HCT116 (cell line): ENCODE measurements at regions not wholly inside any gene's neighbourhood (a gene's known extent, or its start where the extent isn't known, plus 50 kb on each side); places are given as distances from the start of the nearest gene placed in this dataset.

Experiments used
- ATAC-seq: fragments of 200-7000 bp; cut with Tn5 transposase; 2 replicates; pipeline ENCODE4 v1.9.1; 2020; ENCODE audit warnings: mild to moderate bottlenecking, moderate library complexity
- BruUV-seq: library from RNA; stranded (reverse); fragments of 400-500 nt; replicated peaks from 2 replicates; lab custom pipeline; 2021; lab: Mats Ljungman, UMichigan
- CTCF ChIA-PET: fragments of 300-600 bp; sonication (Branson Sonifier 250); formaldehyde crosslinking; loops from one replicate; lab custom pipeline; 2021; ENCODE audit warnings: antibody characterized with exemption; lab: Charles Lee
- POLR2A ChIA-PET: fragments of 300-600, 350-600 bp; sonication (Branson Sonifier 250); formaldehyde crosslinking; loops from one replicate; lab custom pipeline; 2021; ENCODE audit warnings: antibody characterized with exemption; lab: Charles Lee
- RAD21 ChIA-PET, 2 experiments: fragments of 300-600 bp; sonication (Branson Sonifier 250); formaldehyde crosslinking; loops; one replicate each; lab custom pipeline; 2023; ENCODE audit warnings: low total read pairs in 2 of 2; ENCODE audit not compliant: uncharacterized antibody in 2 of 2, unreplicated experiment in 2 of 2, low non-redundant PET in 1 of 2; lab: Charles Lee
- DNase-seq: peaks from one replicate; pipeline ENCODE4 v3.0.0-alpha.2; 2010; ENCODE audit warnings: low read depth, low spot score
- H2AFZ ChIP-seq: fragments of 200-600 bp; shearing (Covaris generic), sonication (generic); 2 replicates; pipeline ENCODE4 v1.6.1; 2017; ENCODE audit warnings: low read depth, mixed run types, mixed read lengths, antibody characterized with exemption, low read length; ENCODE audit not compliant: poor library complexity, severe bottlenecking
- H3K27ac ChIP-seq: 2 replicates; pipeline ENCODE4 v1.5.1; 2012; ENCODE audit warnings: low read depth, low read length
- H3K27me3 ChIP-seq: fragments of 200-600 bp; sonication (generic); 2 replicates; pipeline ENCODE4 v1.6.1; 2016; ENCODE audit warnings: mixed run types, low read length, mixed read lengths; ENCODE audit not compliant: insufficient read depth
- H3K36me3 ChIP-seq, 2 experiments: fragments of 200-500 bp in 1 of 2; fragments of 200-600 bp in 1 of 2; sonication (Bioruptor generic) in 1 of 2; sonication (generic) in 1 of 2; 2 replicates each; pipeline versions ENCODE4 v1.5.1 to v1.6.1; 2014 to 2016; ENCODE audit warnings: low read length in 2 of 2, inconsistent platforms in 1 of 2, mixed read lengths in 1 of 2, mixed run types in 1 of 2; ENCODE audit not compliant: insufficient read depth in 2 of 2, control insufficient read depth in 1 of 2
- H3K4me1 ChIP-seq, 2 experiments: fragments of 200-600 bp in 1 of 2; sonication (generic) in 1 of 2; 2 replicates each; pipeline versions ENCODE4 v1.5.1 to v1.6.1; 2012 to 2017; ENCODE audit warnings: low read length in 2 of 2, inconsistent platforms in 1 of 2, mild to moderate bottlenecking in 1 of 2, mixed read lengths in 1 of 2, mixed run types in 1 of 2, moderate library complexity in 1 of 2; ENCODE audit not compliant: insufficient read depth in 2 of 2, control insufficient read depth in 1 of 2
- H3K4me2 ChIP-seq: fragments of 200-600 bp; sonication (generic); 2 replicates; pipeline ENCODE4 v1.6.1; 2017; ENCODE audit warnings: mixed run types, low read length, mixed read lengths
- H3K4me3 ChIP-seq, 2 experiments: fragments of 200-600 bp in 1 of 2; sonication (generic) in 1 of 2; replicated peaks in 1 of 2; 2 replicates each; pipeline ENCODE4 v1.5.1; 2011 to 2016; ENCODE audit warnings: low read length in 2 of 2, control low read depth in 1 of 2, low read depth in 1 of 2, mild to moderate bottlenecking in 1 of 2, mixed read lengths in 1 of 2, mixed run types in 1 of 2
- H3K79me2 ChIP-seq: fragments of 200-600 bp; sonication (generic); 2 replicates; pipeline ENCODE4 v1.6.1; 2017; ENCODE audit warnings: mild to moderate bottlenecking, mixed run types, low read length, moderate library complexity, mixed read lengths; ENCODE audit not compliant: insufficient read depth
- H3K9ac ChIP-seq: fragments of 200-600 bp; sonication (generic); 2 replicates; pipeline ENCODE4 v1.6.1; 2016; ENCODE audit warnings: low read length, mixed read lengths
- H3K9me2 ChIP-seq: fragments of 200-600 bp; sonication (generic), shearing (Covaris generic); 2 replicates; pipeline ENCODE4 v1.6.1; 2017; ENCODE audit warnings: mixed run types, mild to moderate bottlenecking, moderate library complexity; ENCODE audit not compliant: insufficient read depth
- H3K9me3 ChIP-seq, 2 experiments: fragments of 200-500 bp in 1 of 2; fragments of 200-600 bp in 1 of 2; sonication (Bioruptor generic) in 1 of 2; sonication (generic) in 1 of 2; 2 replicates each; pipeline ENCODE4 v1.6.1; 2014 to 2017; ENCODE audit warnings: low read length in 2 of 2, mixed read lengths in 2 of 2, inconsistent platforms in 1 of 2, low read depth in 1 of 2, mild to moderate bottlenecking in 1 of 2, mixed run types in 1 of 2, moderate library complexity in 1 of 2; ENCODE audit not compliant: control insufficient read depth in 1 of 2, insufficient read depth in 1 of 2
- H4K20me1 ChIP-seq: fragments of 200-600 bp; sonication (generic), shearing (Covaris generic); 2 replicates; pipeline ENCODE4 v1.6.1; 2017; ENCODE audit warnings: mixed run types, mild to moderate bottlenecking, moderate library complexity; ENCODE audit not compliant: insufficient read depth
- EZH2 ChIP-seq: fragments of 200-600 bp; sonication (generic); IDR thresholded peaks from 2 replicates; pipeline ENCODE4 v1.6.1; 2017; ENCODE audit warnings: antibody characterized with exemption, mixed run types
- JUND ChIP-seq: IDR thresholded peaks from 2 replicates; pipeline ENCODE4 v1.6.1; 2012
- POLR2AphosphoS5 ChIP-seq: IDR thresholded peaks from 2 replicates; pipeline ENCODE4 v1.6.1; 2011; ENCODE audit warnings: mild to moderate bottlenecking, low read depth, low read length, moderate library complexity
- SRF ChIP-seq: IDR thresholded peaks from 2 replicates; pipeline ENCODE4 v1.6.1; 2012; ENCODE audit warnings: low read depth
- ZFX ChIP-seq: fragments of 450-650 bp; IDR thresholded peaks from 2 replicates; pipeline ENCODE4 v1.6.1; 2017
- intact Hi-C: fragments of 100-400 bp; cut with micrococcal nuclease; formaldehyde crosslinking; loops from 2 replicates; pipeline ENCODE4 v1.10.0; 2022
- TF ChIP-seq, protein P1 (sequence below): IDR thresholded peaks from 2 replicates; pipeline ENCODE4 v1.6.1; 2012; ENCODE audit warnings: low read depth
- TF ChIP-seq, protein P2 (sequence below): IDR thresholded peaks from 2 replicates; pipeline ENCODE4 v1.6.1; 2012

DNA sequence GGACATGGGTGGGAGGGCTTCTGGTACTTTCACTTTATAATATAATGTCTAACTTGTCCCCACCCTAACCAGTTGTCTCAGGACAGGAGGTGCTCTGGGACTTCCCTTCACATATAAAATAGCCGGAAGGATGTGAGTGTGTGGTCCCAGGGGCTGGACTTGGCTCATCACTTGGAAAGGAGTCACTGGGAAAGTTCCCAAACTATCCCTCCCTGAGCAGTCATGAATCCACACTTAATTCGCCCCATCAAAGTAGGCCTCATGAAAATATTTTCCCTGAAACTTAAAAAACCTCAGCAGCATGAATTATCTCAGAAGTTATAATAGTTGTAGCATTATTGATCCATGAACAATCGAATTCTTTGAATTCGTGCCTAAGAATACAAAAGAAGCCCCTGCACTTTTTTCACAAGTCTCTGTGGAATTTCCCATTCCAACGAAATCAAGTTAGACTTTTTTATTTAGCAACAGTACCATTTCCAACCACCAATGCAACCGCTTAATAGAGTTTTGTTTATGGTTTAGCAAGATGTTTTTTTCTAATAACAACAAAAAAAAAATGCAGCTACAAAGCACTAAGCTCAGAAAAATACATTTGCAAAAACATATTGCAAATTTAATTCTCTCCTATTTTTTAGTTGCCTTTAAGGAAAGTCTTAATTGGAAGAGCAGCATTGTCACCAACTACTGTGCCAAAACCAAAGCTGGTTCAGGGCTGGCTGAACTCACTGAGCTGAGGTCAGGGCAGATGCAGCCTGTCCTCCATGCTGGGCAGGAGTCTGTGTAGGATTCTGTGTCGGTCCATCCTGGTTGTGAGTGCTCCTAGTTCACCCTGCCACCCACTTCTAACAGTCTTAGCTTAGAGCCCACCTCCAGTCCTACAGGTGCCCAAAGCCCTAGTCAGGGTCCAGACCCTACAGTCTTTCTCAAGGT, 68.8 kb upstream of the SPTBN1 start:
- Histone ChIP-seq H3K9me2 (no peaks in the 10 kb centered on the region), H3K4me2 (no peak overlapping the region), H2AFZ (no peak overlapping the region), H4K20me1 (no peaks in the 10 kb centered on the region), H3K4me1 (no peaks in the 10 kb centered on the region), H3K79me2 (no peaks in the 10 kb centered on the region), H3K36me3 (no peaks in the 10 kb centered on the region), H3K27ac (no peak overlapping the region), H3K4me3 (no peak overlapping the region), H3K27me3 (no peaks in the 10 kb centered on the region), H3K9ac (no peak overlapping the region), H3K9me3 (no peaks in the 10 kb centered on the region)
- DNase-seq (no peak), ATAC-seq (no peak)
- ChIA-PET RAD21 (no interaction called here), CTCF (no interaction called here), POLR2A (interaction anchor here (1.3 kb wide), 1 partner anchor 9 kb away, joined by 4 read pairs; no protein-coding TSS in a partner anchor)
- no TSS peak for BruUV-seq
- TF ChIP-seq EZH2: no peak
- no peak for TF ChIP-seq JUND
- TF ChIP-seq, protein P1, sequence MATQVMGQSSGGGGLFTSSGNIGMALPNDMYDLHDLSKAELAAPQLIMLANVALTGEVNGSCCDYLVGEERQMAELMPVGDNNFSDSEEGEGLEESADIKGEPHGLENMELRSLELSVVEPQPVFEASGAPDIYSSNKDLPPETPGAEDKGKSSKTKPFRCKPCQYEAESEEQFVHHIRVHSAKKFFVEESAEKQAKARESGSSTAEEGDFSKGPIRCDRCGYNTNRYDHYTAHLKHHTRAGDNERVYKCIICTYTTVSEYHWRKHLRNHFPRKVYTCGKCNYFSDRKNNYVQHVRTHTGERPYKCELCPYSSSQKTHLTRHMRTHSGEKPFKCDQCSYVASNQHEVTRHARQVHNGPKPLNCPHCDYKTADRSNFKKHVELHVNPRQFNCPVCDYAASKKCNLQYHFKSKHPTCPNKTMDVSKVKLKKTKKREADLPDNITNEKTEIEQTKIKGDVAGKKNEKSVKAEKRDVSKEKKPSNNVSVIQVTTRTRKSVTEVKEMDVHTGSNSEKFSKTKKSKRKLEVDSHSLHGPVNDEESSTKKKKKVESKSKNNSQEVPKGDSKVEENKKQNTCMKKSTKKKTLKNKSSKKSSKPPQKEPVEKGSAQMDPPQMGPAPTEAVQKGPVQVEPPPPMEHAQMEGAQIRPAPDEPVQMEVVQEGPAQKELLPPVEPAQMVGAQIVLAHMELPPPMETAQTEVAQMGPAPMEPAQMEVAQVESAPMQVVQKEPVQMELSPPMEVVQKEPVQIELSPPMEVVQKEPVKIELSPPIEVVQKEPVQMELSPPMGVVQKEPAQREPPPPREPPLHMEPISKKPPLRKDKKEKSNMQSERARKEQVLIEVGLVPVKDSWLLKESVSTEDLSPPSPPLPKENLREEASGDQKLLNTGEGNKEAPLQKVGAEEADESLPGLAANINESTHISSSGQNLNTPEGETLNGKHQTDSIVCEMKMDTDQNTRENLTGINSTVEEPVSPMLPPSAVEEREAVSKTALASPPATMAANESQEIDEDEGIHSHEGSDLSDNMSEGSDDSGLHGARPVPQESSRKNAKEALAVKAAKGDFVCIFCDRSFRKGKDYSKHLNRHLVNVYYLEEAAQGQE: no peak
- TF ChIP-seq SRF: no peak
- no peak for TF ChIP-seq POLR2AphosphoS5
- TF ChIP-seq, protein P2, sequence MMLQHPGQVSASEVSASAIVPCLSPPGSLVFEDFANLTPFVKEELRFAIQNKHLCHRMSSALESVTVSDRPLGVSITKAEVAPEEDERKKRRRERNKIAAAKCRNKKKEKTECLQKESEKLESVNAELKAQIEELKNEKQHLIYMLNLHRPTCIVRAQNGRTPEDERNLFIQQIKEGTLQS: no peak
- no peak for TF ChIP-seq ZFX
- intact Hi-C loops: no loop called here
